ENCODE measurements at regions not wholly inside any gene's neighbourhood (a gene's known extent, or its start where the extent isn't known, plus 50 kb on each side); places are given as distances from the start of the nearest gene placed in this dataset.

DNA sequence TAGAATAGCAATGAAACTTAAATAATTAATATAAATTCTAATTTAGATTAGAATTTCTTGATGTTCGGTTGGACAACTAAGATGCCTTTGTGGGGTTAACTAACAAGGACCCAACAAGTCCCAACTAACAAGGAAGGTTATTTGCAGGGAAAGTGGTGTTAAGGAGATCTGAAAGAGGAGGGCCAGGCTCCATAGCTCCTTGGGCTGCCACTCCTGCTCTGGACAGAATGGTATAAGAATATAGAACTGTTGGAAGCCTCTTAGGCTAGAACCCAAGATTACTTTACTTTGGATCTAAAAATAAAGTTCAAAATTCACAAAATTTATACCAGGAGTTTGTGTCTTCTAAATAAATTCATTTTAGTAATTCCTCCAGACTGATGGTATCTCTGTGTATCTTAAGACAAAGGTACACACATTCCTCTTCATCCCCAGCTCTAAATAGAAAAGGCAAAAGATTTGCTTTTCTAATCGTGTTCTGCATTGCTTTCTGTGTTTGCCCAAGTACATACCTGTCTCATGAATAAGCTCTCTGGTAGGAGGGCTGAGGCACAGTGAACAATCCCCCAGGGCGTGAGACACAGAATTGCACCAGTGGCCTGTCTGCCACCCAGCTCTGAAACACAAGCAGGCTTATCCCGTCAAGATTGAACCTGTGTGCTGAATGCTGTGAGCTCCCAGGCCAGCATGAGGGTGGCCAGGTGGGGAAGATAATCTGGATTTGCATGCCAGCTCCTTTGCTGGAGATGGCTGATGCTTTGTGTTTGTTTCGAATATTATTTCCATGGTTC lies 176.0 kb downstream of the ACKR3 start:
- TF ChIP-seq, protein P1, sequence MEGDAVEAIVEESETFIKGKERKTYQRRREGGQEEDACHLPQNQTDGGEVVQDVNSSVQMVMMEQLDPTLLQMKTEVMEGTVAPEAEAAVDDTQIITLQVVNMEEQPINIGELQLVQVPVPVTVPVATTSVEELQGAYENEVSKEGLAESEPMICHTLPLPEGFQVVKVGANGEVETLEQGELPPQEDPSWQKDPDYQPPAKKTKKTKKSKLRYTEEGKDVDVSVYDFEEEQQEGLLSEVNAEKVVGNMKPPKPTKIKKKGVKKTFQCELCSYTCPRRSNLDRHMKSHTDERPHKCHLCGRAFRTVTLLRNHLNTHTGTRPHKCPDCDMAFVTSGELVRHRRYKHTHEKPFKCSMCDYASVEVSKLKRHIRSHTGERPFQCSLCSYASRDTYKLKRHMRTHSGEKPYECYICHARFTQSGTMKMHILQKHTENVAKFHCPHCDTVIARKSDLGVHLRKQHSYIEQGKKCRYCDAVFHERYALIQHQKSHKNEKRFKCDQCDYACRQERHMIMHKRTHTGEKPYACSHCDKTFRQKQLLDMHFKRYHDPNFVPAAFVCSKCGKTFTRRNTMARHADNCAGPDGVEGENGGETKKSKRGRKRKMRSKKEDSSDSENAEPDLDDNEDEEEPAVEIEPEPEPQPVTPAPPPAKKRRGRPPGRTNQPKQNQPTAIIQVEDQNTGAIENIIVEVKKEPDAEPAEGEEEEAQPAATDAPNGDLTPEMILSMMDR (IDR thresholded peaks at IDR 0.05; ENCODE audit: insufficient read depth, missing control alignments) = no peak
- peak; percentile 55 for DNase-seq (ENCODE audit: insufficient read length, low spot score)
- no peak for FAIRE-seq

DNA sequence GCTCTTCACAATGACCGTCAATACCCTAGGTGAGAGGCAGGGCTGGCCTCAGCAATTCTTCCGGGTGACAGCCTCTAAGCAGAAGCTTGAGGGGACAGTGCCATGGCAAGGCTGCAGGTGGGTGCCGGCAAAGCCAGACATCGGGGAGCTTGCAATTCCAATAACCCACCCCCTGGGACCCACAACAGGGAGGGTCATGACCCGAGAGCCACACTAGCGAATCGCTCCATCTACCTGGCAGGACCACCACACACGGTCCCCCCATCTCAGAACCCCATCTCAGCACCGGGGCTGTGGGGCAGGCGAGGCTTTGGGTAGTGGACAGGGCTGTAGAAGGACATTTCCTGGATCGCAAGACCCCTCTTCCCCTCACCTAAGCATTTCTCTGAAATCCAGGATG lies 177.2 kb downstream of the ACKR3 start:
- TF ChIP-seq, protein P1 (IDR thresholded peaks at IDR 0.05; ENCODE audit: insufficient read depth, missing control alignments) = no peak
- no peak for DNase-seq (ENCODE audit: insufficient read length, low spot score)
- no peak for FAIRE-seq

DNA sequence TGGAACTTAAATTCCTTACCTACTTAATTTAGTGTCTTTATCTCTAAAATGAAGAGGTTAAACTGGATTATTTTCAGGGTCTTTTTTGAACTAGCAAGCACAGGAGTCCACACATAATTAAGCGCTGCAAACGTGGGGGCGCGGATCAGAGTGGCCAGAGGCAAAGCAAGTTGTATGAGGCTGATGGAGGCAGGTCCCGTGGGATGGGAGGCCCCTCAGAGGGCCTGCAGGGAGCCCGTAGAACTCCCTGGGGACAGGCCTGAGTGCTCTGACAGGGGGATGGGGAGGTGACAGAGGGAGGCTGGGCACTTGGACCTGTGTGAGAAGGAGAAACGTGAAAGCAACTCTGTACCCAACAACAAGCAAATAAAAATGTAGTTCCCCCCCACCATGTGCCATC lies 177.8 kb downstream of the ACKR3 start:
- no peak for DNase-seq (ENCODE audit: insufficient read length, low spot score)
- TF ChIP-seq, protein P1 (IDR thresholded peaks at IDR 0.05; ENCODE audit: insufficient read depth, missing control alignments) = no peak
- no peak for FAIRE-seq

DNA sequence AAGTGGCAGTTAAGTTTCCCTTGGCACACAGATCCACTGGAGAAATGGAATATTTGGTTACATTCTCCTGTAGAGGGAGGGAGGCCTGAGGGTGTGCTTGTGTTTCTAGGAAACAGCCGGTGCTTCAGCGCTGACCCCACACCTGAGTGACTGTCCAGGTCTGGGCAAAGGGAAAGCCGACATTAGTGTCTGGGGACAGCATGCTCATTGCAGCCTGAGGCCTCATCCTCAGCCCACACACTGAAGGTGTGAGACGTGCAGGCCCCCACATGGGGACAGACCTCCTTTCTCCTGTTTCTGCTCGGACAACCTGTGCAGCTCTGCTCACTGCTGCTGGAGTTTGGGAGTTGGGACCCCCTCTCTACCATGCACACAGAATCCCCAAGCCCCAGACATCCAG lies 178.3 kb downstream of the ACKR3 start:
- DNase-seq (ENCODE audit: insufficient read length, low spot score) (no peak), FAIRE-seq (no peak)
- TF ChIP-seq, protein P1 (IDR thresholded peaks at IDR 0.05; ENCODE audit: insufficient read depth, missing control alignments) = no peak

DNA sequence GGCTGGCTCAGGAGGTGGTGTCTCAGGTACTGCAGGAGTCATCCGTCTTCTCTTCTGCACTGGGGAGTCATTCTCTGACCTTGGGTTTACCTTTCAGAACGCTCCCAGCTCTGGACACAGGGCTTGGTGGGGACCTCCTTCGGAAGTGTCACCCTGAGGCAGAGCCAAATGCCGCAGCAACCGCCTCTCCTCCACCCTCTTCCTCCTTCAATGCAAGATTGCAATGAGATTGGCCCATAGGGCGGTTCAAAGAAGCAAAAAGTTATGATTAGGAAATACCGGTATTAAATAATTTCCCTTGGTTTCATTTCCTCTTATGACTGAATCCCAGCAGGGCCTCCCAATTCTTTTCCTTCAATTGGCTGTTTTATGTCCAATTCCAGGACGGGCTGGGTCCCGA lies 178.8 kb downstream of the ACKR3 start:
- TF ChIP-seq, protein P1 (IDR thresholded peaks at IDR 0.05; ENCODE audit: insufficient read depth, missing control alignments) = no peak
- FAIRE-seq (no peak), DNase-seq (ENCODE audit: insufficient read length, low spot score) (no peak)

DNA sequence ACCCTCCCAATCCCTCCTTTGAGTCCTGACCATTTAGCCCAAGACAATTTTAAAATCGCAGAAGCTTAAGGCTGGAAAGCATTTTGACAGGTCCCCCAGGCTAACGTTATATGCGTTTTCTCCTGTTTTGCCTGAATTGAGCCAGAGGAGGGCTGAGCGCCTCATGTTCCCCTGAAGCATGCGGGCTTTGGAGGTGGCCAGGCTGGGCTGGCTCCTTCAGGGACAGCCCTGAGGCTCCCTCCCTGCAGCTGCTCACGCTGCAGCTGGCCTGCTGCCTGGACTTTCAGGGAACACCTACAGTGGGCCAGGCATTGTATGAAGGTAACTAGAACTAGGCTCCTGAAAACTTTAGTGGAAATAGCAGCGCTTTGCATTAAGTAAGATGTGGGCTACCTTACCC lies 179.2 kb downstream of the ACKR3 start:
- DNase-seq (ENCODE audit: insufficient read length, low spot score) = no peak
- TF ChIP-seq, protein P1 (IDR thresholded peaks at IDR 0.05; ENCODE audit: insufficient read depth, missing control alignments) = no peak
- FAIRE-seq = no peak

DNA sequence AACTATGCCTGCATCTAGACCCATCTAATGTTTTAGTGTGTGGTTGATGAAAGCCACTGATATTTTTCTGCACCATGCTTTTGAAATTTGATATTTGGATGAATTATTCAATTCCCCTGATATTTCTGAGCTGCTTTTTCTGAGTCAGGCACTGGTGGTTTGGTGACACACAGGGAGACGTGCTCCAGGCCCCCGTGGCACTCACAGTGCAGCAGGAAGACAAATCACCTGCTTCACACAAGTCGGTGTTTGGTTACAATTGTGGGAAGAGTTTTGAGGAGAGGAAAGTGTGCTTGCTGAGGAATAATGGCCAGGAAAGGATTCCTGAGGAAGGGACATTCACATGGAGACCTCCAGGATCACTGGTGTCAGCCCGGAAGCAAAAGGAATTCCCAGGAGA lies 179.7 kb downstream of the ACKR3 start:
- DNase-seq (ENCODE audit: insufficient read length, low spot score) = no peak
- no peak for FAIRE-seq
- TF ChIP-seq, protein P1 (IDR thresholded peaks at IDR 0.05; ENCODE audit: insufficient read depth, missing control alignments) = no peak
